Fibroblast of upper back skin (primary cell): ENCODE measurements at regions not wholly inside any gene's neighbourhood (a gene's known extent, or its start where the extent isn't known, plus 50 kb on each side); places are given as distances from the start of the nearest gene placed in this dataset.
"Not testable (repeated sequence)": the region's sequence is repeated elsewhere in the genome, so short reads cannot be mapped to it uniquely, and the experiment has no call there.

Experiments
- DNase-seq: peaks from one replicate; pipeline ENCODE4 v3.0.0-alpha.2; 2013

DNA sequence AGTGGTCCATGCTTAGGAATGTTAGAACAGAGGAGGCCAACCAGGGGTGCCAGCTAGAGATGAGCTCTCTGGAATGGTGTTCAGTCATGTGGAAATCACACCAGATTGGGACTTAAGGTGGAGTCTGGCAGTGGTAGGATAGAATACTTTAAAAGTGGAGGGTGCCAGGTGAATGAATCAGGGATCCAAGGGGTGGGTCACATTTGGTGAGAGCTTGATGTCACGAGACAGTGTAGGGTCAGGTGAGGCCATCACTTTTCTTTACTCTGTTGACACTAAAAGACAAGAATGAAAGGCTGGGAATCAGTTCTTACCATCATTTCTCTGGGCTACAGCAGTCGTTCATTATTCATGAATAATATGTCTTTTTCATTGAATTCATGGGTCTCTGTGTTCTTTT lies 73.8 kb upstream of the FAM153A start:
- not testable (repeated sequence) for DNase-seq

GRCh38 chr5:177847914-177848313 lies 65.2 kb upstream of the FAM153A start:
- not testable (repeated sequence) for DNase-seq

DNA sequence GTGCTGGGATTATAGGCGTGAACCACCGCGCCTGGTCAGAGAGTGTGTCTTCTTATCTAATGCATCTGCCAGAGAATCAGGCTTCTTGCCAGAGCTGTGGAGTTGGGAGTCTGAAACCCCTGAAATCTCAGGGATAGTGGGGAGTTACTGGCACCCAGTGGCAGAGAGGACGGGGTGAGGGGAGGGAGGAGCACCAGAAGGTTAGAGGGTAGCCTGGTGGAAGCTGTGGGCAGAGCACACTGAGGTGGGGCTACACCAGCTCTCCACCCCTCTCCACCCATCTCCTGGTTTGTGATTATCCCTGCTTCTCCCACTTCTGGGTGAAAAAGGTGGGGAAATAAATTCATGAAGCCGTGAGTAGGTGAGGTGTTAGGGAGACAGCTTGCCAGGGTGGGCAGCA lies 63.9 kb upstream of the FAM153A start:
- DNase-seq, result not testable (repeated sequence)

DNA sequence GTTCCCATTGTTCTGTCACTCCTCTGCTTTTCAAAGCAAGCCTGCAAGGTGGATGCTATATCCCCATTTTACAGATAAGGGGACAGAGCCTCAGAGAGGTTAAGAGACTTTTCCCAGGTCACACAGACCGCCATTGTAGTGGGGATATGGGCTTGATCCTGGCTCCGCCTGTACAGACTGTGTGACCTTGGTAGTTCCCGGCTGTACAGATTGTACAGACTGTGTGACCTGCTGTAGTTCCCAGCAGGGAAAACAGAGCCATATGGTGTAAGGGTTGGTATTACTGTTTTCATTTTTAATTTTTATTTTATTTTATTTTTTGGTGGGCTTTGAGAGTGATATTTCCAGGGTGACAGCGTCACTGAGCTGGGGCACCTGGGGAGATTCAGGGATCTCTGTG lies 63.2 kb upstream of the FAM153A start:
- not testable (repeated sequence) for DNase-seq

DNA sequence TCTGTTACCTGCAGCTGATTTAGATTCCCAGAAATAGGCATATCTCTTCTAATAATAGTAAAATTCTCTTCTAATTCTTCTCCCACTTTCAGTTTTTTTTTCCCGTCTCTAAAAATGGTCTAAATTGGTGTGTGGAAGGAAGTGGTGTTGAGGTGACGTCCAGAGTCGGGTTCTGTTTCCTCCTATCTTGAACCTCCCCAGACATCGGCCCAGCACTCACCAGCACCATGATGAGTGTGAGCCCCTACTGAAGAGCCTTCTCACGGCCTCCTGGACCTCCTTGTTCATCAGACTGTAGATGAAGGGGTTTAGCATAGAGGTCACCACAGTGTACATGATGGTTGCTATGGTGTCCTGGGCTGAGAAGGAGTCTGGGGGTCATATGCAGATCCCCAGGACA lies 53.5 kb upstream of the FAM153A start:
- not testable (repeated sequence) for DNase-seq
